H1 (cell line): ENCODE measurements at regions not wholly inside any gene's neighbourhood (a gene's known extent, or its start where the extent isn't known, plus 50 kb on each side); places are given as distances from the start of the nearest gene placed in this dataset.

Experiments
- CTCF ChIA-PET: fragments of 300-600 bp; sonication (Branson Sonifier 250); formaldehyde crosslinking; loops from one replicate; lab custom pipeline; 2021; ENCODE audit not compliant: partially characterized antibody; lab: Charles Lee
- POLR2A ChIA-PET: fragments of 300-600 bp; sonication (Branson Sonifier 250); formaldehyde crosslinking; loops from one replicate; lab custom pipeline; 2021; ENCODE audit warnings: inconsistent platforms; ENCODE audit not compliant: partially characterized antibody; lab: Charles Lee
- DNase-seq, 2 experiments: peaks; one replicate each; pipeline versions ENCODE4 v3.0.0 to v3.0.0-alpha.2; 2010 to 2022; ENCODE audit warnings: low spot score in 2 of 2, low read depth in 1 of 2, mixed read lengths in 1 of 2
- FAIRE-seq: peaks from 2 replicates; lab custom pipeline; 2011; peaks lifted over from hg19 to GRCh38; lab: Jason Lieb, UNC
- H2AFZ ChIP-seq: 2 replicates; pipeline ENCODE4 v1.8.1; 2012; ENCODE audit warnings: low read length, inconsistent platforms
- H2AK5ac ChIP-seq: 2 replicates; pipeline ENCODE4 v1.6.1; 2013; ENCODE audit warnings: low read depth, low read length
- H2BK120ac ChIP-seq: replicated peaks from 2 replicates; pipeline ENCODE3; 2013; ENCODE audit warnings: low read depth, low read length, inconsistent platforms
- H2BK12ac ChIP-seq: 2 replicates; pipeline ENCODE4 v1.6.1; 2013; ENCODE audit warnings: low read depth, low read length
- H2BK15ac ChIP-seq: 2 replicates; pipeline ENCODE4 v1.6.1; 2013; ENCODE audit warnings: low read length
- H2BK20ac ChIP-seq: 2 replicates; pipeline ENCODE4 v1.6.1; 2013; ENCODE audit warnings: low read length
- H2BK5ac ChIP-seq: 2 replicates; pipeline ENCODE4 v1.6.1; 2013; ENCODE audit warnings: low read depth, low read length
- H3K14ac ChIP-seq: 2 replicates; pipeline ENCODE4 v1.6.1; 2013; ENCODE audit warnings: inconsistent platforms; ENCODE audit not compliant: insufficient read length
- H3K18ac ChIP-seq: 2 replicates; pipeline ENCODE4 v1.6.1; 2013; ENCODE audit warnings: low read length; ENCODE audit errors: extremely low read depth
- H3K23ac ChIP-seq: 2 replicates; pipeline ENCODE4 v1.6.1; 2013; ENCODE audit warnings: inconsistent platforms; ENCODE audit not compliant: insufficient read length
- H3K23me2 ChIP-seq: 2 replicates; pipeline ENCODE4 v1.6.1; 2013; ENCODE audit warnings: low read depth, low read length
- H3K27ac ChIP-seq: 2 replicates; pipeline ENCODE4 v1.6.1; 2011; ENCODE audit warnings: low read depth, low read length, inconsistent platforms
- H3K27me3 ChIP-seq, 4 experiments: replicated peaks in 1 of 4; 1 replicate in 1 of 4; 2 replicates in 3 of 4; pipeline versions ENCODE4 v1.6.1 to v1.8.1; 2011 to 2013; ENCODE audit warnings: low read length in 3 of 4, mild to moderate bottlenecking in 3 of 4, inconsistent platforms in 2 of 4, mixed read lengths in 2 of 4, moderate library complexity in 1 of 4; ENCODE audit not compliant: control insufficient read depth in 3 of 4, insufficient read depth in 3 of 4; ENCODE audit errors: extremely low read depth in 1 of 4
- H3K36me3 ChIP-seq, 4 experiments: 2 replicates each; pipeline versions ENCODE4 v1.6.1 to v1.8.1; 2011 to 2013; ENCODE audit warnings: mild to moderate bottlenecking in 4 of 4, low read length in 3 of 4, moderate library complexity in 2 of 4, control low read depth in 1 of 4, inconsistent platforms in 1 of 4; ENCODE audit not compliant: insufficient read depth in 4 of 4, control insufficient read depth in 2 of 4
- H3K4ac ChIP-seq: replicated peaks from 2 replicates; pipeline ENCODE3; 2013; ENCODE audit warnings: low read length, low read depth, mixed read lengths, inconsistent platforms; ENCODE audit not compliant: insufficient read length
- H3K4me1 ChIP-seq, 4 experiments: replicated peaks in 1 of 4; 1 replicate in 1 of 4; 2 replicates in 3 of 4; pipeline versions ENCODE4 v1.6.1 to v1.8.1; 2011 to 2013; ENCODE audit warnings: low read length in 3 of 4, inconsistent platforms in 2 of 4, mixed read lengths in 1 of 4; ENCODE audit not compliant: insufficient read depth in 4 of 4, control insufficient read depth in 3 of 4
- H3K4me2 ChIP-seq, 2 experiments: 2 replicates each; pipeline versions ENCODE4 v1.6.1 to v1.8.1; 2011 to 2013; ENCODE audit warnings: low read depth in 2 of 2, low read length in 2 of 2, control low read depth in 1 of 2, inconsistent platforms in 1 of 2, mild to moderate bottlenecking in 1 of 2; ENCODE audit not compliant: insufficient read depth in 1 of 2
- H3K4me3 ChIP-seq, 4 experiments: fragments of 200-600, 300-600 bp in 1 of 4; sonication (generic), shearing (Covaris generic), sonication (Bioruptor Twin) in 1 of 4; 2 replicates each; pipeline versions ENCODE4 v1.5.1 to v1.8.1; 2011 to 2016; ENCODE audit warnings: low read length in 4 of 4, low read depth in 3 of 4, control low read depth in 2 of 4, inconsistent platforms in 2 of 4, mild to moderate bottlenecking in 2 of 4, mixed read lengths in 1 of 4, moderate library complexity in 1 of 4; ENCODE audit not compliant: insufficient read depth in 2 of 4; ENCODE audit errors: extremely low read depth in 1 of 4
- H3K56ac ChIP-seq: replicated peaks from 2 replicates; pipeline ENCODE3; 2013; ENCODE audit warnings: low read depth, mild to moderate bottlenecking, mixed read lengths, low read length, inconsistent platforms; ENCODE audit not compliant: insufficient read length
- H3K79me1 ChIP-seq: 2 replicates; pipeline ENCODE4 v1.6.1; 2013; ENCODE audit warnings: low read depth, low read length, control low read depth
- H3K79me2 ChIP-seq, 2 experiments: 2 replicates each; pipeline versions ENCODE4 v1.6.1 to v1.8.1; 2012 to 2013; ENCODE audit warnings: low read length in 2 of 2, mild to moderate bottlenecking in 2 of 2, inconsistent platforms in 1 of 2; ENCODE audit not compliant: insufficient read depth in 2 of 2, control insufficient read depth in 1 of 2
- H3K9ac ChIP-seq, 4 experiments: replicated peaks in 1 of 4; 1 replicate in 1 of 4; 2 replicates in 3 of 4; pipeline versions ENCODE4 v1.6.1 to v1.8.1; 2011 to 2013; ENCODE audit warnings: low read depth in 3 of 4, low read length in 3 of 4, control low read depth in 2 of 4, mild to moderate bottlenecking in 2 of 4, moderate library complexity in 2 of 4, inconsistent platforms in 1 of 4; ENCODE audit errors: extremely low read depth in 1 of 4
- H3K9me3 ChIP-seq, 2 experiments: 2 replicates each; pipeline versions ENCODE4 v1.6.1 to v1.8.1; 2012 to 2013; ENCODE audit warnings: mild to moderate bottlenecking in 2 of 2, moderate library complexity in 2 of 2, control low read depth in 1 of 2, inconsistent platforms in 1 of 2, low read depth in 1 of 2, low read length in 1 of 2, mixed read lengths in 1 of 2; ENCODE audit not compliant: insufficient read depth in 2 of 2
- H4K20me1 ChIP-seq, 2 experiments: replicated peaks in 1 of 2; 2 replicates each; pipeline versions ENCODE3 to v1.8.1; 2011 to 2013; ENCODE audit warnings: inconsistent platforms in 2 of 2, low read length in 2 of 2, mild to moderate bottlenecking in 1 of 2; ENCODE audit not compliant: insufficient read depth in 2 of 2, control insufficient read depth in 1 of 2
- H4K5ac ChIP-seq: 2 replicates; pipeline ENCODE4 v1.6.1; 2013; ENCODE audit warnings: low read length, low read depth, mixed read lengths, inconsistent platforms; ENCODE audit not compliant: insufficient read length
- H4K8ac ChIP-seq: 2 replicates; pipeline ENCODE4 v1.8.0; 2013; ENCODE audit warnings: mild to moderate bottlenecking, moderate library complexity, low read length, inconsistent platforms; ENCODE audit not compliant: insufficient read depth; ENCODE audit errors: extremely low read depth
- H4K91ac ChIP-seq: replicated peaks from 2 replicates; pipeline ENCODE3; 2013; ENCODE audit warnings: low read length, mixed read lengths, inconsistent platforms; ENCODE audit not compliant: insufficient read length
- CBX8 ChIP-seq: fragments of 300-800, 300-1000 bp; sonication (generic); IDR thresholded peaks from 2 replicates; pipeline ENCODE4 v1.7.1; 2016; ENCODE audit warnings: low read depth, low read length, borderline replicate concordance
- JUN ChIP-seq: IDR thresholded peaks from 2 replicates; pipeline ENCODE4 v1.6.1; 2011; ENCODE audit warnings: low read depth, mild to moderate bottlenecking, improper control_type of control experiment, low read length
- RAD21 ChIP-seq, 2 experiments: IDR thresholded peaks in 1 of 2; conservative IDR thresholded peaks in 1 of 2; 2 replicates each; pipeline ENCODE4 v1.6.1; 2011; ENCODE audit warnings: low read depth in 2 of 2, low read length in 2 of 2, improper control_type of control experiment in 1 of 2, inconsistent platforms in 1 of 2, mild to moderate bottlenecking in 1 of 2, moderate library complexity in 1 of 2

- Histone ChIP-seq H3K23me2 (no peaks in the 10 kb centered on the region), H3K79me2 (no peaks in the 10 kb centered on the region), H2BK5ac (no peak overlapping the region), H4K91ac (no peak overlapping the region), H3K27me3 (no peaks in the 10 kb centered on the region), H3K18ac (no peak overlapping the region), H3K56ac (no peak overlapping the region), H4K5ac (no peak overlapping the region), H2AFZ (no peak overlapping the region), H3K4ac (no peak overlapping the region), H3K14ac (no peak overlapping the region), H3K4me1 (no peaks in the 10 kb centered on the region), H2BK15ac (no peak overlapping the region), H3K9ac (no peak overlapping the region), H3K4me3 (no peak overlapping the region), H2BK120ac (no peak overlapping the region), H3K36me3 (no peaks in the 10 kb centered on the region), H4K8ac (no peak overlapping the region), H3K23ac (no peak overlapping the region), H3K79me1 (no peaks in the 10 kb centered on the region), H3K27ac (no peak overlapping the region), H4K20me1 (no peaks in the 10 kb centered on the region), H2AK5ac (no peak overlapping the region), H2BK12ac (no peak overlapping the region), H3K9me3 (no peaks in the 10 kb centered on the region), H3K4me2 (no peak overlapping the region), H2BK20ac (no peak overlapping the region)
- POLR2A ChIA-PET: no interaction called here
- CTCF ChIA-PET: interaction anchor here (0.8 kb wide), 1 partner anchor 197 kb away, joined by 3 read pairs; no protein-coding TSS in a partner anchor
- FAIRE-seq (no peak), DNase-seq (no peak)
- TF ChIP-seq CBX8 (no peak), RAD21 (IDR thresholded peaks at IDR 0.05 in 1 of 2, conservative IDR thresholded peaks at IDR 0.05 in 1 of 2; ENCODE audit: low read depth in 2 of 2, low read length in 2 of 2) (no peak), JUN (no peak)
These were observed 1312.2 kb downstream of the SI start for GRCh38 chr3:163766112-163766511.
